ENCODE measurements at regions not wholly inside any gene's neighbourhood (a gene's known extent, or its start where the extent isn't known, plus 50 kb on each side); places are given as distances from the start of the nearest gene placed in this dataset.

- no peak overlapping the region for H3K4me3 ChIP-seq (ENCODE audit: low read depth, poor library complexity, severe bottlenecking)
- TF ChIP-seq POLR2A (IDR thresholded peaks at IDR 0.05) (no peak), CTCF (IDR thresholded peaks at IDR 0.05) (no peak)
- DNase-seq (ENCODE audit: low spot score in 2 of 2), result peak in 1 of 2 donors; percentile 73
- 40 to 41% methylated on average over 12 of the region's 12 CpGs for WGBS, 2 donors
- intact Hi-C loops (cut with DNase I; ENCODE audit: low total_unique reads), result no loop called here
These were observed 256.3 kb upstream of the SFSWAP start for GRCh38 chr12:131454418-131455217.

- intact Hi-C loops (cut with DNase I; ENCODE audit: low total_unique reads), result no loop called here
- no peak overlapping the region for H3K4me3 ChIP-seq (ENCODE audit: low read depth, poor library complexity, severe bottlenecking)
- WGBS, 2 donors, result 83 to 84% methylated on average over 10 of the region's 10 CpGs
- DNase-seq (ENCODE audit: low spot score in 2 of 2), result no peak
- no peak for TF ChIP-seq POLR2A (IDR thresholded peaks at IDR 0.05)
- no peak for TF ChIP-seq CTCF (IDR thresholded peaks at IDR 0.05)
These were observed 255.7 kb upstream of the SFSWAP start for GRCh38 chr12:131455218-131455506.

GRCh38 chr12:131455581-131456110 lies 255.2 kb upstream of the SFSWAP start:
- TF ChIP-seq CTCF (IDR thresholded peaks at IDR 0.05), result no peak
- TF ChIP-seq POLR2A (IDR thresholded peaks at IDR 0.05), result no peak
- 89% methylated on average over 12 of the region's 12 CpGs for WGBS, 2 donors
- peak in 1 of 2 donors; percentile 48 for DNase-seq (ENCODE audit: low spot score in 2 of 2)
- intact Hi-C loops (cut with DNase I; ENCODE audit: low total_unique reads), result no loop called here
- no peak overlapping the region for H3K4me3 ChIP-seq (ENCODE audit: low read depth, poor library complexity, severe bottlenecking)

- 69 to 73% methylated on average over 23 to 24 of the region's 24 CpGs for WGBS, 2 donors
- no peak for TF ChIP-seq CTCF (IDR thresholded peaks at IDR 0.05)
- TF ChIP-seq POLR2A (IDR thresholded peaks at IDR 0.05), result no peak
- intact Hi-C loops (cut with DNase I; ENCODE audit: low total_unique reads), result no loop called here
- no peak overlapping the region for H3K4me3 ChIP-seq (ENCODE audit: low read depth, poor library complexity, severe bottlenecking)
- DNase-seq (ENCODE audit: low spot score in 2 of 2), result peak in 1 of 2 donors; percentile 80
These were observed 254.4 kb upstream of the SFSWAP start for GRCh38 chr12:131456301-131457027.

GRCh38 chr12:131457028-131457310 lies 253.9 kb upstream of the SFSWAP start:
- no peak overlapping the region for H3K4me3 ChIP-seq (ENCODE audit: low read depth, poor library complexity, severe bottlenecking)
- TF ChIP-seq CTCF (IDR thresholded peaks at IDR 0.05), result no peak
- TF ChIP-seq POLR2A (IDR thresholded peaks at IDR 0.05), result no peak
- 85 to 89% methylated on average over 15 of the region's 15 CpGs for WGBS, 2 donors
- no peak for DNase-seq (ENCODE audit: low spot score in 2 of 2)
- intact Hi-C loops (cut with DNase I; ENCODE audit: low total_unique reads), result no loop called here

Data from lower leg skin (tissue), 4 donors.